GM12872 (cell line): ENCODE measurements at regions not wholly inside any gene's neighbourhood (a gene's known extent, or its start where the extent isn't known, plus 50 kb on each side); places are given as distances from the start of the nearest gene placed in this dataset.

Experiments
- CTCF ChIP-seq: IDR thresholded peaks from 3 replicates; pipeline ENCODE4 v1.5.1; 2011; ENCODE audit warnings: low read depth, mild to moderate bottlenecking, low read length, moderate library complexity; ENCODE audit not compliant: insufficient read depth

- no peak for TF ChIP-seq CTCF
Observed at GRCh38 chr1:82446236-82446635, 645.5 kb downstream of the ADGRL2 start.

GRCh38 chr1:82445827-82446226 lies 645.1 kb downstream of the ADGRL2 start:
- TF ChIP-seq CTCF: no peak

- TF ChIP-seq CTCF: no peak
Observed at GRCh38 chr1:82445132-82445531, 644.4 kb downstream of the ADGRL2 start.

- no peak for TF ChIP-seq CTCF
Observed at GRCh38 chr1:82441402-82441801, 640.7 kb downstream of the ADGRL2 start.

- no peak for TF ChIP-seq CTCF
Observed at GRCh38 chr1:82423174-82423815, 622.6 kb downstream of the ADGRL2 start.

- TF ChIP-seq CTCF: no peak
Observed at GRCh38 chr1:82421782-82422181, 621.0 kb downstream of the ADGRL2 start.

GRCh38 chr1:82420584-82420983 lies 619.9 kb downstream of the ADGRL2 start:
- no peak for TF ChIP-seq CTCF

GRCh38 chr1:82411605-82412004 lies 610.9 kb downstream of the ADGRL2 start:
- no peak for TF ChIP-seq CTCF
